Heart right ventricle (tissue), 16 donors: ENCODE measurements at regions not wholly inside any gene's neighbourhood (a gene's known extent, or its start where the extent isn't known, plus 50 kb on each side); places are given as distances from the start of the nearest gene placed in this dataset.

Experiments used
- ATAC-seq, 8 donors: fragments of 200-7000 bp; cut with Tn5 transposase; one replicate each; pipeline ENCODE4 v1.9.1; 2020; ENCODE audit warnings: mild to moderate bottlenecking in 8 of 8, moderate library complexity in 8 of 8, moderate number of reproducible peaks in 1 of 8
- DNase-seq, 2 donors: peaks; one replicate each; pipeline ENCODE4 v3.0.0-alpha.2; 2020
- H3K27ac ChIP-seq, 10 donors: fragments of 200-600 bp; sonication (generic) in 2 of 10; one replicate each; pipeline versions ENCODE4 v1.5.0 to v1.8.0; 2020 to 2022; ENCODE audit warnings: mild to moderate bottlenecking in 3 of 10
- H3K27me3 ChIP-seq, 7 donors: fragments of 200-600 bp; one replicate each; pipeline ENCODE4 v1.8.0; 2021 to 2022; ENCODE audit warnings: mild to moderate bottlenecking in 2 of 7
- H3K36me3 ChIP-seq, 9 donors: fragments of 200-600 bp; sonication (generic) in 1 of 9; one replicate each; pipeline versions ENCODE4 v1.5.0 to v1.8.0; 2020 to 2022; ENCODE audit warnings: mild to moderate bottlenecking in 2 of 9
- H3K4me1 ChIP-seq, 9 donors: fragments of 200-600 bp; sonication (generic) in 1 of 9; one replicate each; pipeline versions ENCODE4 v1.5.0 to v1.8.0; 2020 to 2022; ENCODE audit warnings: mild to moderate bottlenecking in 4 of 9
- H3K4me3 ChIP-seq, 10 donors: fragments of 200-600 bp; sonication (generic) in 2 of 10; one replicate each; pipeline versions ENCODE4 v1.5.0 to v1.8.0; 2020 to 2022; ENCODE audit warnings: mild to moderate bottlenecking in 7 of 10, moderate library complexity in 2 of 10
- H3K9me3 ChIP-seq, 11 donors: fragments of 200-600 bp in 10 of 11; sonication (generic) in 2 of 11; one replicate each; pipeline versions ENCODE4 v1.5.0 to v1.8.0; 2013 to 2022; ENCODE audit warnings: mild to moderate bottlenecking in 2 of 11, control low read depth in 1 of 11, moderate library complexity in 1 of 11
- WGBS, 2 donors: extraction: QIAGEN DNeasy Blood & Tissue Kit; methylation state at CpG; one replicate each; pipeline ENCODE4 v1.1.7; 2013; ENCODE audit warnings: inconsistent platforms in 1 of 2; 5-methylcytosine and 5-hydroxymethylcytosine counted together
- intact Hi-C, 10 donors: fragments of 100-400 bp; cut with DNase I; formaldehyde crosslinking; loops; one replicate each; pipeline versions ENCODE4 v1.11.1 to v1.14.2; 2022
- TF ChIP-seq, protein P1 (sequence below), 9 donors: fragments of 200-600 bp; sonication (generic) in 2 of 9; IDR thresholded peaks; one replicate each; pipeline versions ENCODE4 v1.5.0 to v1.8.0; 2021 to 2022; ENCODE audit warnings: antibody characterized with exemption in 9 of 9, mild to moderate bottlenecking in 5 of 9, moderate library complexity in 1 of 9
- donor health status: Arrhythmogenic right ventricular cardiomyopathy.
- donor health status: ischemic (EF 13 %, LVEDD 7.1; RV severe dilation, severe dysfunction).
- donor health status: healthy with polysubstance abuse.
- donor health status: DM: no; HTN: yes; CAD: no.
- donor health status: DM: no; HTN: no; CAD: no.
- donor health status: ischemic (EF 25% LVEDD 6.9; RV normal size, moderate dysfunction).
- donor health status: ischemic (EF 25% LVEDD 5.7; RV mildly dilated, moderate dysfunction).
- donor health status: healthy.
- donor health status: DM: yes; HTN: yes; CAD: no.
- donor health status: Ischemic cardiomyopathy.
- donor health status: ischemic (EF 35%, LVEDD 5.7; RV mildly dilated, moderate dysfunction).
- donor health status: nonischemic (EF 11% LVEDD 7.7; RV severe dilation, severe dysfunction).
- donor health status: DM: yes; HTN: yes; CAD: no.
- donor health status: PGD.
- donor health status: ischemic (EF 29% LVEDD 5.4; RV normal size, mild dysfunction).
- donor health status: nonischemic (EF 23%, LVEDD 6.1; RV moderate dilation, normal function).

DNA sequence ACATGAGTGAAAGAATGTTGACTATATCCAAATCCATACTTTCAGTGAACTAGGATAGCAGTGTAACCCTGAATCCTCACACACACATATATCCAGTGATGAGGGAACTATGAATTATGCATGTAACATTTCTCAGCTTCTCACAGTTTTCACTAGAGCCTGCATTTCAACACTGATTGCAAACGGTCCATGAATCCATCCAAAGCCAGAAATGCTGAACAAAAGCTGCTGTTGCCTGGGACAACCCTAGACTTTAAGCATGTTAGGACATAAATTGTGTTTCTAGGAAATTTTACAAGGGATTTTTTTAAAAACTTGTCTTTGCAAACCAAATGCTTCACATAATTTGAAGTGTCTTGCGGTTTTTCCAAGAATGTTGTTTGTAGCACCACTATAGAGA lies 2010.0 kb upstream of the WWC1 start:
- TF ChIP-seq, protein P1, sequence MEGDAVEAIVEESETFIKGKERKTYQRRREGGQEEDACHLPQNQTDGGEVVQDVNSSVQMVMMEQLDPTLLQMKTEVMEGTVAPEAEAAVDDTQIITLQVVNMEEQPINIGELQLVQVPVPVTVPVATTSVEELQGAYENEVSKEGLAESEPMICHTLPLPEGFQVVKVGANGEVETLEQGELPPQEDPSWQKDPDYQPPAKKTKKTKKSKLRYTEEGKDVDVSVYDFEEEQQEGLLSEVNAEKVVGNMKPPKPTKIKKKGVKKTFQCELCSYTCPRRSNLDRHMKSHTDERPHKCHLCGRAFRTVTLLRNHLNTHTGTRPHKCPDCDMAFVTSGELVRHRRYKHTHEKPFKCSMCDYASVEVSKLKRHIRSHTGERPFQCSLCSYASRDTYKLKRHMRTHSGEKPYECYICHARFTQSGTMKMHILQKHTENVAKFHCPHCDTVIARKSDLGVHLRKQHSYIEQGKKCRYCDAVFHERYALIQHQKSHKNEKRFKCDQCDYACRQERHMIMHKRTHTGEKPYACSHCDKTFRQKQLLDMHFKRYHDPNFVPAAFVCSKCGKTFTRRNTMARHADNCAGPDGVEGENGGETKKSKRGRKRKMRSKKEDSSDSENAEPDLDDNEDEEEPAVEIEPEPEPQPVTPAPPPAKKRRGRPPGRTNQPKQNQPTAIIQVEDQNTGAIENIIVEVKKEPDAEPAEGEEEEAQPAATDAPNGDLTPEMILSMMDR (IDR thresholded peaks at IDR 0.05), result no peak
- Histone ChIP-seq H3K36me3 (no peaks in the 10 kb centered on the region), H3K27me3 (no peaks in the 10 kb centered on the region), H3K27ac (no peak overlapping the region), H3K4me3 (no peak overlapping the region), H3K9me3 (peaks cover 0 to 6% (median 0%) of the 10 kb centered on the region in 11 donors), H3K4me1 (no peaks in the 10 kb centered on the region)
- ATAC-seq (no peak), DNase-seq (no peak)
- intact Hi-C loops, result no loop called here
- WGBS, 2 donors, result 63 to 68% methylated on average over 2 of the region's 2 CpGs

DNA sequence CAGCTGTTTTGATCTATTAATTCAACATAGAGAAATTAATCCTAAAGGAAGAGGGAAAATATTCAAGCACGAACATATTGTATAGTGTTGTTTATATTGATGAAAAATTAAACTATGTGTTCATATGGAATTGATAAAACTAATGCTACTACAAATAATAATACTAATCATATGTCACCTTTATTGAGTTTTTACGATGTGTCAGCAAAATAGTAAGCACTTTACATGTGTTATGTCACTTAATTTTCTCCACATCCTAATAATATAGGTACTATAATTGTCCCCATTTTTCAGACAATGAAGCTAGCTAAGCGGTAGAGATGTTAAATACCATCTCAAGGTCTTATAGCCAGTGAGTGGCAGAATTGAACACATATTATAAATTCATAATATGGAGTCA lies 2008.5 kb upstream of the WWC1 start:
- Histone ChIP-seq H3K27ac (no peak overlapping the region), H3K4me3 (no peak overlapping the region), H3K27me3 (no peaks in the 10 kb centered on the region), H3K9me3 (peaks cover 0 to 6% (median 0%) of the 10 kb centered on the region in 11 donors), H3K36me3 (no peaks in the 10 kb centered on the region), H3K4me1 (no peaks in the 10 kb centered on the region)
- WGBS, 2 donors, result 83 to 88% methylated on average over 3 of the region's 3 CpGs
- no peak for DNase-seq
- intact Hi-C loops, result no loop called here
- no peak for ATAC-seq
- TF ChIP-seq, protein P1 (IDR thresholded peaks at IDR 0.05), result no peak

DNA sequence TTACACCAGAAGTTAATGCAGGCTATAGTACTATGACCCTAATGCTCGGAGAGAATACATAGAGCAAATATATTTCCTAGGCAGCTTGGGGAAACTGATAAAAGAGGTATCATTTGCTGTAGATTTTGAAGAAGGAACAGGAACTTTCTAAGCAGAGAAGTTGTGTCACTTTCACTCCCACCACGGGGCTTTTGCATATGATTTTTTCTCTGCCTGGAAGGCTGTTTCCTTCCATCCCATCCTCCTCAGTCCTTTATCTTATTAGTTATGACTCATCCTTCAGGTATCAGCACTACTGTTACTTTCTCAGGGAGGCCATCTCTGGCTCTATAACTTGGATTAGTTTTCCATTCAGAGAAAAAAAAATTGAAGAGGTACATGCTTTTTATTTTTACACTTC lies 2006.1 kb upstream of the WWC1 start:
- H3K9me3 ChIP-seq, result peaks cover 0 to 18% (median 0%) of the 10 kb centered on the region in 11 donors

DNA sequence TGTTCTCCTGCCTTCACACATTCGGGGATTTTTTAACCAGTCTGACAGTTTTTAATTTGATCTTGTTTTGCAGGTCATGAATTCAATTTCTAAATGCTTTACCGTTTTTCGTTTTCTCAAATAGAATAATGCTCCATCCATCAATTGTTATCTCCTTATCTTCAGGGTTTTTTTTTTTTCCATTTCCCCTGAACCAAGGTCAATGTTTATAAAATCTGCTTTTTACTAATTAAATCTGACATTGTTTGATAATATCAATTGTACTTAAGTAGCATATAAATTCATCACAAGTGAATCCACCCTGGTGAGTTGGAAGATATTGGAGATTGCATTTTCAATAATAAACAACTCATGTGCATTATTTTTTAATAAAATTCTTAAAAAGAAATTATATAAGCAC lies 2004.6 kb upstream of the WWC1 start:
- Histone ChIP-seq H3K27me3 (no peaks in the 10 kb centered on the region), H3K4me1 (no peaks in the 10 kb centered on the region), H3K9me3 (peaks cover 0 to 17% (median 0%) of the 10 kb centered on the region in 11 donors), H3K36me3 (no peaks in the 10 kb centered on the region), H3K4me3 (no peak overlapping the region), H3K27ac (no peak overlapping the region)
- 71 to 78% methylated on average over 3 of the region's 3 CpGs for WGBS, 2 donors
- DNase-seq (no peak), ATAC-seq (no peak)
- TF ChIP-seq, protein P1 (IDR thresholded peaks at IDR 0.05), result no peak
- intact Hi-C loops, result no loop called here

More for the DNA sequence above, 2006.1 kb upstream of the WWC1 start:
- intact Hi-C loops, result no loop called here
- no peaks in the 10 kb centered on the region for H3K4me1 ChIP-seq
- H3K27me3 ChIP-seq, result no peaks in the 10 kb centered on the region
- no peak overlapping the region for H3K4me3 ChIP-seq
- H3K36me3 ChIP-seq, result no peaks in the 10 kb centered on the region
- DNase-seq (no peak), ATAC-seq (no peak)
- WGBS, 2 donors, result 49 to 58% methylated on average over 2 of the region's 2 CpGs
- no peak overlapping the region for H3K27ac ChIP-seq
- TF ChIP-seq, protein P1 (IDR thresholded peaks at IDR 0.05), result no peak
